ENCODE measurements at regions not wholly inside any gene's neighbourhood (a gene's known extent, or its start where the extent isn't known, plus 50 kb on each side); places are given as distances from the start of the nearest gene placed in this dataset.

- ChIA-PET CTCF (no interaction called here), POLR2A (no interaction called here)
- ATAC-seq (ENCODE audit: low read depth) (no peak), DNase-seq (no peak)
- Mint-ChIP-seq H3K9me3 (peaks cover 17% of the 10 kb centered on the region), H3K4me3 (no peak overlapping the region), H3K27me3 (peaks cover under 1% of the 10 kb centered on the region), H3K36me3 (ENCODE audit: low read depth) (no peaks in the 10 kb centered on the region), H3K4me1 (no peaks in the 10 kb centered on the region), H3K27ac (no peak overlapping the region)
- intact Hi-C loops (cut with micrococcal nuclease), result loop anchor here (2.0 kb wide), 1 partner anchor 49 kb away; no protein-coding TSS in a partner anchor
- TF ChIP-seq CTCF (IDR thresholded peaks at IDR 0.05), result no peak
Measured at GRCh38 chr15:31901501-31901900, 128.8 kb upstream of the CHRNA7 start.

- CTCF ChIA-PET, result no interaction called here
- no peak for ATAC-seq (ENCODE audit: low read depth)
- no peak overlapping the region for H3K27ac Mint-ChIP-seq
Measured at GRCh38 chr15:31905054-31905453, 125.3 kb upstream of the CHRNA7 start.

GRCh38 chr15:31925541-31925940 is 104.8 kb upstream of the CHRNA7 start:
- CTCF ChIA-PET, result no interaction called here
- POLR2A ChIA-PET, result no interaction called here
- intact Hi-C loops (cut with micrococcal nuclease), result no loop called here
- no peaks in the 10 kb centered on the region for H3K27me3 Mint-ChIP-seq
- H3K27ac Mint-ChIP-seq, result no peak overlapping the region
- DNase-seq, result no peak
- no peak for ATAC-seq (ENCODE audit: low read depth)
- no peak for TF ChIP-seq CTCF (IDR thresholded peaks at IDR 0.05)
- no peak overlapping the region for H3K4me3 Mint-ChIP-seq
- peaks cover 15% of the 10 kb centered on the region for H3K9me3 Mint-ChIP-seq
- H3K36me3 Mint-ChIP-seq (ENCODE audit: low read depth), result no peaks in the 10 kb centered on the region
- no peaks in the 10 kb centered on the region for H3K4me1 Mint-ChIP-seq

More at GRCh38 chr15:31905054-31905453, 125.3 kb upstream of the CHRNA7 start:
- Mint-ChIP-seq H3K36me3 (ENCODE audit: low read depth) (no peaks in the 10 kb centered on the region), H3K4me1 (no peaks in the 10 kb centered on the region), H3K27me3 (no peaks in the 10 kb centered on the region), H3K9me3 (peaks cover 2% of the 10 kb centered on the region), H3K4me3 (no peak overlapping the region)
- POLR2A ChIA-PET, result no interaction called here
- intact Hi-C loops (cut with micrococcal nuclease), result no loop called here
- no peak for TF ChIP-seq CTCF (IDR thresholded peaks at IDR 0.05)
- no peak for DNase-seq

- DNase-seq (no peak), ATAC-seq (ENCODE audit: low read depth) (no peak)
- intact Hi-C loops (cut with micrococcal nuclease), result no loop called here
- CTCF ChIA-PET, result no interaction called here
- H3K4me1 Mint-ChIP-seq, result no peaks in the 10 kb centered on the region
- no peak overlapping the region for H3K27ac Mint-ChIP-seq
- peaks cover 5% of the 10 kb centered on the region for H3K27me3 Mint-ChIP-seq
- POLR2A ChIA-PET, result no interaction called here
- no peaks in the 10 kb centered on the region for H3K36me3 Mint-ChIP-seq (ENCODE audit: low read depth)
- H3K9me3 Mint-ChIP-seq, result no peaks in the 10 kb centered on the region
- TF ChIP-seq CTCF (IDR thresholded peaks at IDR 0.05), result no peak
- H3K4me3 Mint-ChIP-seq, result no peak overlapping the region
Measured at GRCh38 chr15:31930967-31931366, 99.3 kb upstream of the CHRNA7 start.

GRCh38 chr15:31932576-31932975 is 97.7 kb upstream of the CHRNA7 start:
- H3K4me1 Mint-ChIP-seq, result no peaks in the 10 kb centered on the region
- peaks cover 5% of the 10 kb centered on the region for H3K27me3 Mint-ChIP-seq
- no peaks in the 10 kb centered on the region for H3K9me3 Mint-ChIP-seq
- CTCF ChIA-PET, result no interaction called here
- H3K36me3 Mint-ChIP-seq (ENCODE audit: low read depth), result no peaks in the 10 kb centered on the region
- DNase-seq, result no peak
- no peak overlapping the region for H3K4me3 Mint-ChIP-seq
- TF ChIP-seq CTCF (IDR thresholded peaks at IDR 0.05), result no peak
- intact Hi-C loops (cut with micrococcal nuclease), result no loop called here
- H3K27ac Mint-ChIP-seq, result no peak overlapping the region
- POLR2A ChIA-PET, result no interaction called here
- ATAC-seq (ENCODE audit: low read depth), result no peak

Measured in activated B cell treated with CpG ODN at 0.5 μM for 24 hours (primary cell).